ENCODE measurements at regions not wholly inside any gene's neighbourhood (a gene's known extent, or its start where the extent isn't known, plus 50 kb on each side); places are given as distances from the start of the nearest gene placed in this dataset.

GRCh38 chr2:20563251-20563650 lies 87.6 kb downstream of the HS1BP3 start (continued):
- TF ChIP-seq, protein P1, sequence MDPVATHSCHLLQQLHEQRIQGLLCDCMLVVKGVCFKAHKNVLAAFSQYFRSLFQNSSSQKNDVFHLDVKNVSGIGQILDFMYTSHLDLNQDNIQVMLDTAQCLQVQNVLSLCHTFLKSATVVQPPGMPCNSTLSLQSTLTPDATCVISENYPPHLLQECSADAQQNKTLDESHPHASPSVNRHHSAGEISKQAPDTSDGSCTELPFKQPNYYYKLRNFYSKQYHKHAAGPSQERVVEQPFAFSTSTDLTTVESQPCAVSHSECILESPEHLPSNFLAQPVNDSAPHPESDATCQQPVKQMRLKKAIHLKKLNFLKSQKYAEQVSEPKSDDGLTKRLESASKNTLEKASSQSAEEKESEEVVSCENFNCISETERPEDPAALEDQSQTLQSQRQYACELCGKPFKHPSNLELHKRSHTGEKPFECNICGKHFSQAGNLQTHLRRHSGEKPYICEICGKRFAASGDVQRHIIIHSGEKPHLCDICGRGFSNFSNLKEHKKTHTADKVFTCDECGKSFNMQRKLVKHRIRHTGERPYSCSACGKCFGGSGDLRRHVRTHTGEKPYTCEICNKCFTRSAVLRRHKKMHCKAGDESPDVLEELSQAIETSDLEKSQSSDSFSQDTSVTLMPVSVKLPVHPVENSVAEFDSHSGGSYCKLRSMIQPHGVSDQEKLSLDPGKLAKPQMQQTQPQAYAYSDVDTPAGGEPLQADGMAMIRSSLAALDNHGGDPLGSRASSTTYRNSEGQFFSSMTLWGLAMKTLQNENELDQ (CRISPR knock-in tag; IDR thresholded peaks at IDR 0.05; ENCODE audit: borderline replicate concordance) = no peak
- no peak for TF ChIP-seq RBM14 (IDR thresholded peaks at IDR 0.05; ENCODE audit: borderline replicate concordance, insufficient read depth, low read depth, low read length)
- TF ChIP-seq FOXK2 (conservative IDR thresholded peaks at IDR 0.05 in 1 of 2, IDR thresholded peaks at IDR 0.05 in 1 of 2; ENCODE audit: low read depth in 2 of 2) = no peak
- TF ChIP-seq CUX1 (CRISPR knock-in tag; IDR thresholded peaks at IDR 0.05) = no peak
- no peak for TF ChIP-seq SRSF7 (optimal IDR thresholded peaks at IDR 0.05; ENCODE audit: low read depth, low read length)
- no peak for TF ChIP-seq ZNF589 (CRISPR knock-in tag; IDR thresholded peaks at IDR 0.05; ENCODE audit: low read depth)
